ENCODE measurements at regions not wholly inside any gene's neighbourhood (a gene's known extent, or its start where the extent isn't known, plus 50 kb on each side); places are given as distances from the start of the nearest gene placed in this dataset.
"Not testable (repeated sequence)": the region's sequence is repeated elsewhere in the genome, so short reads cannot be mapped to it uniquely, and the experiment has no call there.

DNA sequence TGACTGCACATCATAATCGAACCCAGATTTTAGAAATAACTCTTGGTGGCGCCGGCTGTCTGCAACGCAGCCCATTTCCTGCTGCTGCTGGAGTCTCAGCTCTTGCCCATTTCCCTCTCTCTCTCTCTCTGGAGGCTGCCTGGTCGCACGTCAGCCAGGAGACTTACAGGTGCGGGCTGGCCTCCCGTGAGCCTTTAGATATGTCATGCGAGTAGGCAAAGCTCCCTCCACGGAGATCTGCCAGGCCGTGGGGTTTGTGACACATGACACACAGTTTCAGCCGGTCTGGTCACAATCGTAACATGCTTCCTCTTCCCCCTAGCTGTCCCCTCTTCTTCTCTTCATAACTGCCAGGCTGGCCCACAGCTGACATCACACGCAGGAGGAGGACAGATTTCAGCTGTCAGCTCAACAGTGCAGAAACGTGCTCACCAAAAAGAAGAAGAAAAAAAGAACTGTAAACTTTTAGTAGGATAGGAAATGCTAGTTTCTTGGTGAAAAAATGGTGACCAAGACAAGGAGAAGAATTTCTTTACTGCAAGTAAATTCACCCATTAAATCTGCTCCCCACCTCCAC is 489.3 kb downstream of the ZNF516 start:
- Mint-ChIP-seq H3K4me3 (no peak overlapping the region), H3K9me3 (peaks cover 20% of the 10 kb centered on the region), H3K27me3 (ENCODE audit: low read depth) (no peaks in the 10 kb centered on the region), H3K27ac (peak overlapping the region; percentile 10), H3K4me1 (peaks cover 14% of the 10 kb centered on the region), H3K36me3 (no peaks in the 10 kb centered on the region)
- no peak for DNase-seq (ENCODE audit: low spot score in 2 of 2, unreplicated experiment in 2 of 2)
- TF ChIP-seq, protein P1, sequence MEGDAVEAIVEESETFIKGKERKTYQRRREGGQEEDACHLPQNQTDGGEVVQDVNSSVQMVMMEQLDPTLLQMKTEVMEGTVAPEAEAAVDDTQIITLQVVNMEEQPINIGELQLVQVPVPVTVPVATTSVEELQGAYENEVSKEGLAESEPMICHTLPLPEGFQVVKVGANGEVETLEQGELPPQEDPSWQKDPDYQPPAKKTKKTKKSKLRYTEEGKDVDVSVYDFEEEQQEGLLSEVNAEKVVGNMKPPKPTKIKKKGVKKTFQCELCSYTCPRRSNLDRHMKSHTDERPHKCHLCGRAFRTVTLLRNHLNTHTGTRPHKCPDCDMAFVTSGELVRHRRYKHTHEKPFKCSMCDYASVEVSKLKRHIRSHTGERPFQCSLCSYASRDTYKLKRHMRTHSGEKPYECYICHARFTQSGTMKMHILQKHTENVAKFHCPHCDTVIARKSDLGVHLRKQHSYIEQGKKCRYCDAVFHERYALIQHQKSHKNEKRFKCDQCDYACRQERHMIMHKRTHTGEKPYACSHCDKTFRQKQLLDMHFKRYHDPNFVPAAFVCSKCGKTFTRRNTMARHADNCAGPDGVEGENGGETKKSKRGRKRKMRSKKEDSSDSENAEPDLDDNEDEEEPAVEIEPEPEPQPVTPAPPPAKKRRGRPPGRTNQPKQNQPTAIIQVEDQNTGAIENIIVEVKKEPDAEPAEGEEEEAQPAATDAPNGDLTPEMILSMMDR (IDR thresholded peaks at IDR 0.05; ENCODE audit: unreplicated experiment) = no peak

DNA sequence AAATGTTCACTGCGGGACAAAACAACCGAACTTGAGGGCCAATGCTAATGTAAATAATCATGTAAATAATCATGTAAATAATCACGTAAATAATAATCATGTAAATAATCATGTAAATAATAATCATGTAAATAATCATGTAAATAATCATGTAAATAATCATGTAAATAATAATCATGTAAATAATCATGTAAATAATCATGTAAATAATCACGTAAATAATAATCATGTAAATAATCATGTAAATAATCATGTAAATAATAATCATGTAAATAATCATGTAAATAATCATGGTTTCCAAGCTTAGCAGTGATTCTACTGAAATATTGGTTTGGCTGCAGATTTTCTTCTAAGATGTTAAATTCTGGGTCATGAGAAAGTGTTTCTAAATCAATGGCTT is 507.1 kb downstream of the ZNF516 start:
- not testable (repeated sequence) for H3K4me3 Mint-ChIP-seq; H3K4me1 Mint-ChIP-seq; H3K27me3 Mint-ChIP-seq (ENCODE audit: low read depth); H3K36me3 Mint-ChIP-seq; DNase-seq (ENCODE audit: low spot score in 2 of 2, unreplicated experiment in 2 of 2); H3K27ac Mint-ChIP-seq
- H3K9me3 Mint-ChIP-seq = peaks cover 29% of the 10 kb centered on the region

DNA sequence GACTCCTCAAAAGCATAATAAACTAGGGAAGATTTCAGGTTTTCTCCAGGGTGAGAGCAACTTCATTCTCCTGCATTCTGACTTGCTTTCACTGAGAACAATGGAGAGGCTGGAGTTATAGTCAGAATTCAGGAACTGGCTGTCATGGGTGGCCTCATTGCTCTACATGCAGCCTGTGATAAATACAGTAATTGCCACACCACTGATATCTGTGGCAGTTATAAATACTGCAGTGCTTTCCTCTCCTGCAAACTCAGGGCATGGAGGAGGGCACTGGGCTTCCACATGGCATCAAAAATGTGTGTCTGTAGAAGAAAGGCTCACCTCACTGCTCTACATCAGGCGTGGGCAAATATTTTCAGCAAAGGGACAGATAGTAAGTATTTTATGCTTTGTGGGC is 510.2 kb downstream of the ZNF516 start:
- Mint-ChIP-seq H3K4me3 (no peak overlapping the region), H3K9me3 (peaks cover 29% of the 10 kb centered on the region), H3K27ac (no peak overlapping the region)

DNA sequence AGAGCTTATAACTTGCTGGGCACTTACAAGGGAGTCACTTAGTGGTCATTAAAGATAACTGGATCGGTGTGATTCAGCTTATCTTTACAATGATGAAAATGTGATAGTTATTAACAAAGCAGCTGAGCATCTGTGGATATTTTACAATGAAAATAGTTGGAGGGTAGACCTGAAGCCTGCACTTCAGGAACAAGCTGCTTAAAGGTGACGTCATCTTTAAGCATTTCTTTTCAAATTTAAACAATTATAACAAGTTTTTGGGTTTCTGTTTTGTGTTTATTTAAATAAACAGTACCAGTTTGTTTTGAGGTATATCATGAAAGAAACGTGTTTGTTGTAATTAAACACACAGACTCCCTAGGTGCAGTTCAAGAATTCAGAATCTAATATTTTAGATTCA is 513.9 kb downstream of the ZNF516 start:
- TF ChIP-seq, protein P1 (IDR thresholded peaks at IDR 0.05; ENCODE audit: unreplicated experiment) = no peak
- no peak overlapping the region for H3K27ac Mint-ChIP-seq
- no peaks in the 10 kb centered on the region for H3K36me3 Mint-ChIP-seq
- no peak for DNase-seq (ENCODE audit: low spot score in 2 of 2, unreplicated experiment in 2 of 2)
- H3K4me1 Mint-ChIP-seq = peaks cover 22% of the 10 kb centered on the region
- no peak overlapping the region for H3K4me3 Mint-ChIP-seq
- H3K27me3 Mint-ChIP-seq (ENCODE audit: low read depth) = peaks cover 3% of the 10 kb centered on the region
- peaks cover 19% of the 10 kb centered on the region for H3K9me3 Mint-ChIP-seq

More for the DNA sequence above, 510.2 kb downstream of the ZNF516 start:
- no peaks in the 10 kb centered on the region for H3K36me3 Mint-ChIP-seq
- DNase-seq (ENCODE audit: low spot score in 2 of 2, unreplicated experiment in 2 of 2) = no peak
- H3K4me1 Mint-ChIP-seq = no peaks in the 10 kb centered on the region
- peaks cover 3% of the 10 kb centered on the region for H3K27me3 Mint-ChIP-seq (ENCODE audit: low read depth)
- TF ChIP-seq, protein P1 (IDR thresholded peaks at IDR 0.05; ENCODE audit: unreplicated experiment) = no peak

DNA sequence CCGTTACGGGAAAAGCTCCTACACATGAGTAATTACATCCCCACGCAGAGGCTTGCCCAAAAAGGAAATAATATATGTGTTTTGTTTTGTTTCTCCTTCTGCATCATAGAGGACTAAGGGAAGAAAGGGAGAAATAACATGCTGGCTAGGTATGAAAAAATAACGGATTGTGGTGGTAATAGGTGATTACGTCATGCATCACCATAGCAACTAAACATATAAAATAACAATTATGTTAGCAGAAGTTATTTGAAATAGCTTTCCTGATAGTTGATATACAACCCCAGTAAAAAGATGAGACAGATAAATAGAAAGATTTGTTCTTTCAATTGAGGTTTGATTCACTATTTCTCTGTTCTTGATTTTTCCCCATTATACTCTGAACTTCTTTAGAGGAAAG is 518.0 kb downstream of the ZNF516 start:
- Mint-ChIP-seq H3K27me3 (ENCODE audit: low read depth) (peaks cover under 1% of the 10 kb centered on the region), H3K4me1 (peaks cover 32% of the 10 kb centered on the region), H3K4me3 (no peak overlapping the region), H3K27ac (peak overlapping the region; percentile 88), H3K36me3 (no peaks in the 10 kb centered on the region), H3K9me3 (no peaks in the 10 kb centered on the region)
- no peak for DNase-seq (ENCODE audit: low spot score in 2 of 2, unreplicated experiment in 2 of 2)
- TF ChIP-seq, protein P1 (IDR thresholded peaks at IDR 0.05; ENCODE audit: unreplicated experiment) = no peak

DNA sequence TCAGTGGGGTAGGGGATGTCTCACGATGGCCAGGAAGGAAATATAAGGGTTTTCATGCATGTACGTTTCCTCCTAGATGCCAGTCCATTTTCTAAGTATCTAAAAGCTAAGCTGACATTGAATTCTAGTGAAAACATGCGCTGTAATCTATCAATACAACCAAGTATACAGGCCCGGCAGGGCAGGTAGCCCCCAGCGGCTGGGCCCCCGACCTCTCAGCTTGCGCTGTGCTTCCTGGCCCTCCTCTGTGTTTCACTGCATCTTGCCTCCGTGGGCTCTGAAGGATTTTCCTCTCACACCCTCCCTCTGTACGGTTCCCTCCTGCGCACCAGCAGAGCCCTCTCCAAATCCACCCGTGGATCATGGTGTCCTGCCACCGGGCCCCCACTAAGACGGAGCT is 524.8 kb downstream of the ZNF516 start:
- no peak for DNase-seq (ENCODE audit: low spot score in 2 of 2, unreplicated experiment in 2 of 2)
- H3K4me3 Mint-ChIP-seq = no peak overlapping the region
- peaks cover 7% of the 10 kb centered on the region for H3K9me3 Mint-ChIP-seq
- peaks cover 19% of the 10 kb centered on the region for H3K4me1 Mint-ChIP-seq
- H3K27me3 Mint-ChIP-seq (ENCODE audit: low read depth) = no peaks in the 10 kb centered on the region
- H3K27ac Mint-ChIP-seq = no peak overlapping the region
- TF ChIP-seq, protein P1 (IDR thresholded peaks at IDR 0.05; ENCODE audit: unreplicated experiment) = no peak
- H3K36me3 Mint-ChIP-seq = no peaks in the 10 kb centered on the region
